PC-9 (cell line): ENCODE measurements at regions not wholly inside any gene's neighbourhood (a gene's known extent, or its start where the extent isn't known, plus 50 kb on each side); places are given as distances from the start of the nearest gene placed in this dataset.

Experiments used
- BruUV-seq: library from RNA; stranded (reverse); fragments of 400-500 nt; replicated peaks from 2 replicates; lab custom pipeline; 2021; lab: Mats Ljungman, UMichigan
- CTCF ChIA-PET: fragments of 300-600 bp; sonication (Branson Sonifier 250); formaldehyde crosslinking; loops from one replicate; lab custom pipeline; 2022; ENCODE audit warnings: antibody characterized with exemption; lab: Charles Lee
- POLR2A ChIA-PET: fragments of 300-600 bp; sonication (Branson Sonifier 250); formaldehyde crosslinking; loops from one replicate; lab custom pipeline; 2022; ENCODE audit warnings: antibody characterized with exemption; ENCODE audit not compliant: unreplicated experiment; lab: Charles Lee
- DNase-seq, 2 experiments: peaks; one replicate each; pipeline versions ENCODE4 v3.0.0 to v3.0.0-alpha.2; 2015 to 2022; ENCODE audit warnings: mixed read lengths in 1 of 2
- H2AFZ ChIP-seq: fragments of 200-600 bp; sonication (generic); 2 replicates; pipeline ENCODE4 v1.8.1; 2017; ENCODE audit warnings: antibody characterized with exemption
- H3F3A ChIP-seq: fragments of 200-600 bp; sonication (generic); 2 replicates; pipeline ENCODE4 v1.8.1; 2017; ENCODE audit warnings: antibody characterized with exemption, mild to moderate bottlenecking, low read depth; ENCODE audit not compliant: insufficient read depth
- H3K27ac ChIP-seq: fragments of 200-600 bp; sonication (generic); 2 replicates; pipeline ENCODE4 v1.6.1; 2016; ENCODE audit warnings: mixed run types
- H3K27me3 ChIP-seq: fragments of 200-600 bp; sonication (generic); 2 replicates; pipeline ENCODE4 v1.6.1; 2016; ENCODE audit warnings: low read depth, mixed run types; ENCODE audit not compliant: insufficient read depth
- H3K36me3 ChIP-seq: fragments of 200-600 bp; sonication (generic); 2 replicates; pipeline ENCODE4 v1.6.1; 2016; ENCODE audit warnings: low read depth, mixed run types
- H3K4me1 ChIP-seq: fragments of 200-600 bp; sonication (generic); replicated peaks from 2 replicates; pipeline ENCODE4 v1.6.1; 2016; ENCODE audit warnings: mixed run types; ENCODE audit not compliant: insufficient read depth
- H3K4me2 ChIP-seq: fragments of 200-600 bp; sonication (generic); 2 replicates; pipeline ENCODE4 v1.6.1; 2017; ENCODE audit warnings: mixed run types
- H3K4me3 ChIP-seq: fragments of 200-600 bp; sonication (generic); 2 replicates; pipeline ENCODE4 v1.6.1; 2016; ENCODE audit warnings: mixed run types
- H3K79me2 ChIP-seq: fragments of 200-600 bp; sonication (generic); 2 replicates; pipeline ENCODE4 v1.6.1; 2017; ENCODE audit warnings: low read depth, mixed run types
- H3K9me2 ChIP-seq: fragments of 200-600 bp; sonication (generic); 2 replicates; pipeline ENCODE4 v1.8.1; 2017; ENCODE audit warnings: mild to moderate bottlenecking; ENCODE audit not compliant: insufficient read depth
- H3K9me3 ChIP-seq: fragments of 200-600 bp; sonication (generic); 2 replicates; pipeline ENCODE4 v1.8.1; 2016; ENCODE audit warnings: low read depth; ENCODE audit not compliant: insufficient read depth
- H4K20me1 ChIP-seq: fragments of 200-600 bp; sonication (generic); 2 replicates; pipeline ENCODE4 v1.8.1; 2017; ENCODE audit not compliant: insufficient read depth
- CTCF ChIP-seq: fragments of 200-600 bp; sonication (generic); conservative IDR thresholded peaks from 2 replicates; pipeline ENCODE4 v1.6.1; 2017; ENCODE audit warnings: mixed run types, antibody characterized with exemption, mild to moderate bottlenecking, moderate library complexity
- EZH2 ChIP-seq: fragments of 200-600 bp; sonication (generic); IDR thresholded peaks from 2 replicates; pipeline ENCODE4 v1.8.0; 2017; ENCODE audit warnings: antibody characterized with exemption, low read depth
- intact Hi-C: fragments of 100-400 bp; cut with micrococcal nuclease; formaldehyde crosslinking; loops from one replicate; pipeline ENCODE4 v1.10.0; 2022; ENCODE audit not compliant: unreplicated experiment

GRCh38 chr1:79326875-79327274, 320.3 kb upstream of the ADGRL4 start:
- Histone ChIP-seq H4K20me1 (no peaks in the 10 kb centered on the region), H3K9me3 (peaks cover 8% of the 10 kb centered on the region; the same call in 1 of the 2 replicates), H3K9me2 (no peaks in the 10 kb centered on the region), H3K4me3 (no peak overlapping the region), H3F3A (peaks cover 4% of the 10 kb centered on the region; the same call in 1 of the 2 replicates), H3K79me2 (no peaks in the 10 kb centered on the region), H3K27me3 (no peaks in the 10 kb centered on the region), H2AFZ (no peak overlapping the region), H3K27ac (no peak overlapping the region), H3K36me3 (no peaks in the 10 kb centered on the region), H3K4me1 (peaks cover 6% of the 10 kb centered on the region; the same call in 1 of the 2 replicates), H3K4me2 (no peak overlapping the region)
- BruUV-seq, result no TSS peak
- no peak for DNase-seq
- intact Hi-C loops, result no loop called here
- TF ChIP-seq EZH2, result no peak
- TF ChIP-seq CTCF, result no peak
- CTCF ChIA-PET, result no interaction called here
- POLR2A ChIA-PET, result no interaction called here

- CTCF ChIA-PET, result no interaction called here
- Histone ChIP-seq H3K27me3 (no peaks in the 10 kb centered on the region), H4K20me1 (no peaks in the 10 kb centered on the region), H3K36me3 (no peaks in the 10 kb centered on the region), H2AFZ (no peak overlapping the region), H3K27ac (no peak overlapping the region), H3K4me1 (peaks cover 6% of the 10 kb centered on the region; the same call in 1 of the 2 replicates), H3F3A (peaks cover 4% of the 10 kb centered on the region; the same call in 1 of the 2 replicates), H3K9me2 (no peaks in the 10 kb centered on the region), H3K4me2 (no peak overlapping the region), H3K4me3 (no peak overlapping the region), H3K79me2 (no peaks in the 10 kb centered on the region), H3K9me3 (peaks cover 8% of the 10 kb centered on the region; the same call in 1 of the 2 replicates)
- intact Hi-C loops, result no loop called here
- no TSS peak for BruUV-seq
- POLR2A ChIA-PET, result no interaction called here
- DNase-seq, result no peak
- TF ChIP-seq CTCF, result no peak
- no peak for TF ChIP-seq EZH2
Measured at GRCh38 chr1:79325705-79326104, 319.2 kb upstream of the ADGRL4 start.

- no peaks in the 10 kb centered on the region for H3K27me3 ChIP-seq
- CTCF ChIA-PET, result no interaction called here
- POLR2A ChIA-PET, result no interaction called here
- intact Hi-C loops, result no loop called here
- TF ChIP-seq CTCF (no peak), EZH2 (no peak)
- peaks cover 8% of the 10 kb centered on the region; the same call in 1 of the 2 replicates for H3K9me3 ChIP-seq
- peaks cover 6% of the 10 kb centered on the region; the same call in 1 of the 2 replicates for H3K4me1 ChIP-seq
- H3K9me2 ChIP-seq, result no peaks in the 10 kb centered on the region
- no peak overlapping the region for H3K4me2 ChIP-seq
- no peaks in the 10 kb centered on the region for H3K79me2 ChIP-seq
- H4K20me1 ChIP-seq, result no peaks in the 10 kb centered on the region
- H3F3A ChIP-seq, result peaks cover 4% of the 10 kb centered on the region; the same call in 1 of the 2 replicates
- no peaks in the 10 kb centered on the region for H3K36me3 ChIP-seq
- no peak for DNase-seq
- H3K27ac ChIP-seq, result no peak overlapping the region
- no peak overlapping the region for H3K4me3 ChIP-seq
- no peak overlapping the region for H2AFZ ChIP-seq
- no TSS peak for BruUV-seq
Measured at GRCh38 chr1:79325126-79325525, 318.6 kb upstream of the ADGRL4 start.
